ENCODE measurements at regions not wholly inside any gene's neighbourhood (a gene's known extent, or its start where the extent isn't known, plus 50 kb on each side); places are given as distances from the start of the nearest gene placed in this dataset.

DNA sequence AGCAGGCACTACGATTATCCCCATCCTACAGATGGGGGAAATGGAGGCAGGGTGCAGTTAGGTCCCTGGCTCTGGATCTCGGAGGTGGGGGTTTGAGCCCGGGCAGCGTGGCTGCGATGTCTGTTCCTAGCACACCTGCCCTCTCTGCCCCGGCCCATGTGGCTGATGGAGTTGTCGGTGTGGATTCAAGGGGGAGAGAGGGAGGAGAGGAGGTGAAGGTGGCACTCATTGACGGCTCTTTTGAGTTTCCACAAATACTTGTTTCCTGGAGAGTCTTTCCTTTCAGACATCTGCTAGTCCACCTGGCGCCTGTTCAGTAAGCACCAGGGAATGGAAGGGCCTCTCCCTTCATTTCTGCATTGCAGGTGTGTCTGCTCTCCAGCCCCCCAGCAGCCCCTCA lies 69.9 kb downstream of the ARHGEF18 start:
- ChIA-PET POLR2A (ENCODE audit: partially characterized antibody) (no interaction called here), CTCF (ENCODE audit: partially characterized antibody) (no interaction called here)
- Histone ChIP-seq H2BK15ac (ENCODE audit: low read length) (no peak overlapping the region), H3K18ac (ENCODE audit: extremely low read depth, low read length) (no peak overlapping the region), H3K79me1 (ENCODE audit: low read depth, low read length) (peaks cover 6% of the 10 kb centered on the region), H3K23me2 (ENCODE audit: low read depth, low read length) (no peaks in the 10 kb centered on the region), H3K56ac (replicated peaks; ENCODE audit: insufficient read length, low read depth, low read length) (no peak overlapping the region), H4K8ac (ENCODE audit: extremely low read depth, insufficient read depth, low read length) (no peak overlapping the region), H3K27ac (ENCODE audit: low read depth, low read length) (no peak overlapping the region), H4K91ac (replicated peaks; ENCODE audit: insufficient read length, low read length) (no peak overlapping the region), H3K27me3 (replicated peaks in 1 of 4; ENCODE audit: control insufficient read depth in 3 of 4, extremely low read depth in 1 of 4, insufficient read depth in 3 of 4, low read length in 3 of 4) (no peaks in the 10 kb centered on the region), H3K9ac (replicated peaks in 1 of 4; ENCODE audit: extremely low read depth in 1 of 4, low read depth in 3 of 4, low read length in 3 of 4) (no peak overlapping the region), H2BK5ac (ENCODE audit: low read depth, low read length) (no peak overlapping the region), H3K9me3 (ENCODE audit: insufficient read depth in 2 of 2, low read depth in 1 of 2, low read length in 1 of 2) (no peaks in the 10 kb centered on the region), H3K14ac (ENCODE audit: insufficient read length) (no peak overlapping the region), H3K36me3 (ENCODE audit: control insufficient read depth in 2 of 4, insufficient read depth in 4 of 4, low read length in 3 of 4) (no peaks in the 10 kb centered on the region), H2BK120ac (replicated peaks; ENCODE audit: low read depth, low read length) (no peak overlapping the region), H3K4me2 (ENCODE audit: insufficient read depth in 1 of 2, low read depth in 2 of 2, low read length in 2 of 2) (no peak overlapping the region), H3K4me1 (replicated peaks in 1 of 4; ENCODE audit: control insufficient read depth in 3 of 4, insufficient read depth in 4 of 4, low read length in 3 of 4) (peaks cover 0 to 2% (median 0%) of the 10 kb centered on the region in 4 experiments; a peak in 2 of 7 replicates), H2BK12ac (ENCODE audit: low read depth, low read length) (0 out of 2 replicates have a peak overlapping the region, but pooled peaks have one; percentile 3), H2BK20ac (ENCODE audit: low read length) (no peak overlapping the region), H4K20me1 (replicated peaks in 1 of 2; ENCODE audit: control insufficient read depth in 1 of 2, insufficient read depth in 2 of 2, low read length in 2 of 2) (peaks cover 2 to 14% of the 10 kb centered on the region in 2 experiments), H3K4ac (replicated peaks; ENCODE audit: insufficient read length, low read depth, low read length) (no peak overlapping the region), H3K4me3 (ENCODE audit: extremely low read depth in 1 of 4, insufficient read depth in 2 of 4, low read depth in 3 of 4, low read length in 4 of 4) (no peak overlapping the region), H3K23ac (ENCODE audit: insufficient read length) (no peak overlapping the region), H2AK5ac (ENCODE audit: low read depth, low read length) (no peak overlapping the region), H4K5ac (ENCODE audit: insufficient read length, low read depth, low read length) (no peak overlapping the region), H3K79me2 (ENCODE audit: control insufficient read depth in 1 of 2, insufficient read depth in 2 of 2, low read length in 2 of 2) (peaks cover 0 to 15% of the 10 kb centered on the region in 2 experiments; a peak in 1 of 4 replicates), H2AFZ (ENCODE audit: low read length) (no peak overlapping the region)
- DNase-seq (ENCODE audit: low read depth in 1 of 2, low spot score in 2 of 2) (no peak), FAIRE-seq (no peak)
- TF ChIP-seq SIRT6 (IDR thresholded peaks at IDR 0.05; ENCODE audit: low read length) (no peak), TAF7 (optimal IDR thresholded peaks at IDR 0.05; ENCODE audit: borderline replicate concordance, low read depth, low read length) (no peak), MAFK (IDR thresholded peaks at IDR 0.05; ENCODE audit: low read depth, low read length) (no peak), NANOG (IDR thresholded peaks at IDR 0.05; ENCODE audit: insufficient read depth, low read depth, low read length, poor library complexity, severe bottlenecking) (no peak), RBBP5 (IDR thresholded peaks at IDR 0.05; ENCODE audit: borderline replicate concordance, low read depth, low read length) (no peak), TCF12 (IDR thresholded peaks at IDR 0.05; ENCODE audit: low read depth, low read length) (no peak)
- WGBS, 2 experiments (ENCODE audit: extremely low coverage in 1 of 2, insufficient coverage in 1 of 2, insufficient read length in 1 of 2, insufficient replicate concordance in 2 of 2, low coverage in 1 of 2, low lambda C conversion rate in 2 of 2, missing lambda C conversion rate in 1 of 2) = 81% methylated on average over 7 of the region's 9 CpGs; no CpG with 5 or more reads in 1 of the 2 experiments
